ENCODE measurements at regions not wholly inside any gene's neighbourhood (a gene's known extent, or its start where the extent isn't known, plus 50 kb on each side); places are given as distances from the start of the nearest gene placed in this dataset.

DNA sequence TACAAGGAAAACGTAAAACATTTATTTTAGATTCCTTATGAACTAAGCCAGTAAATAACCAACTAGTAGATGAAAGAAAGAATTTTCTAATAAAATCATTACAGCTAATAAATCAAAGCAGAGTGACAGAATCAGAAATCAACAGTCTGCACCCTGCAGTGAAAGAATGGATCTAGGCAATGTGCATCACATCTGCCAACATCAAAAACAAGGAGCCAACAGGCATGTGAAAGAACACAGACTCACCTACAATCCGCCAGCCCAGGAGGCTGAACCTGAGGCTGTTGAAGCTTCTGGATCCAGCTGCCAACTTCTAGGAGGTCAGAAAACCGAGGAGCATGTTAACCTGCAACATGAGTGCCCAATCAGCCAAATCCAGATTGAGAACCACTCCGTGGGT, 196.3 kb downstream of the SETD4 start:
- intact Hi-C loops (cut with micrococcal nuclease) = no loop called here
- Histone ChIP-seq H3K36me3 (ENCODE audit: control insufficient read depth in 2 of 2, extremely low read depth in 1 of 2, insufficient read depth in 2 of 2, low read length in 2 of 2) (no peaks in the 10 kb centered on the region), H3K4me1 (ENCODE audit: control insufficient read depth, extremely low read depth, insufficient read depth, low read length) (no peaks in the 10 kb centered on the region), H3K4me2 (ENCODE audit: insufficient read depth, low read length) (no peak overlapping the region), H3K9me1 (replicated peaks; ENCODE audit: control insufficient read depth, extremely low read depth, insufficient read depth, low read length) (no peaks in the 10 kb centered on the region), H3K27me3 (ENCODE audit: control insufficient read depth in 2 of 2, insufficient read depth in 2 of 2, low read length in 2 of 2) (peaks cover 0 to 2% of the 10 kb centered on the region in 2 experiments), H3K9ac (replicated peaks; ENCODE audit: extremely low read depth, insufficient read depth, low read length) (no peak overlapping the region), H4K20me1 (replicated peaks; ENCODE audit: control insufficient read depth, extremely low read depth, insufficient read depth, low read length) (no peaks in the 10 kb centered on the region), H3K4me3 (replicated peaks in 1 of 3; ENCODE audit: insufficient read depth in 1 of 3, low read depth in 1 of 3, low read length in 3 of 3) (no peak overlapping the region), H3K79me2 (ENCODE audit: control insufficient read depth, insufficient read depth, low read length) (no peaks in the 10 kb centered on the region), H2AFZ (ENCODE audit: low read depth, low read length) (no peak overlapping the region), H3K27ac (ENCODE audit: insufficient read depth, low read depth, low read length) (no peak overlapping the region), H3K9me3 (replicated peaks; ENCODE audit: control insufficient read depth, insufficient read depth, low read length) (no peaks in the 10 kb centered on the region)
- BruUV-seq (replicated peaks) = no TSS peak
- ChIA-PET CTCF (interaction anchor here (0.6 kb wide), 2 partner anchors 1231 to 1895 kb away, joined by 3 to 4 read pairs; no protein-coding TSS in a partner anchor), POLR2A (no interaction called here)
- dilution Hi-C loops (cut with MboI; ENCODE audit: extremely low pct_ligation_motif_present, low sequenced_read_pairs) = no loop called here
- DNase-seq (ENCODE audit: low read depth, low spot score) (no peak), FAIRE-seq (no peak)
- TF ChIP-seq FOS (IDR thresholded peaks at IDR 0.05; ENCODE audit: borderline replicate concordance, insufficient read depth, low read length) (no peak), JUN (IDR thresholded peaks at IDR 0.05; ENCODE audit: borderline replicate concordance, insufficient read depth, insufficient read length, low read depth) (no peak), CTCF (IDR thresholded peaks at IDR 0.05; ENCODE audit: extremely low read depth in 1 of 2, insufficient read depth in 1 of 2, low read depth in 1 of 2, low read length in 2 of 2) (no peak), POLR2A (IDR thresholded peaks at IDR 0.05; ENCODE audit: low read depth, low read length) (no peak), GATA2 (IDR thresholded peaks at IDR 0.05; ENCODE audit: insufficient read depth, insufficient read length, low read depth, low read length) (no peak), MAX (IDR thresholded peaks at IDR 0.05; ENCODE audit: insufficient read depth, insufficient read length) (no peak)

GRCh38 chr21:35862969-35863368, 197.4 kb downstream of the SETD4 start:
- H3K4me3 ChIP-seq (replicated peaks in 1 of 3; ENCODE audit: insufficient read depth in 1 of 3, low read depth in 1 of 3, low read length in 3 of 3) = no peak overlapping the region
- intact Hi-C loops (cut with micrococcal nuclease) = no loop called here
- FAIRE-seq (no peak), DNase-seq (ENCODE audit: low read depth, low spot score) (no peak)
- H3K9ac ChIP-seq (replicated peaks; ENCODE audit: extremely low read depth, insufficient read depth, low read length) = no peak overlapping the region
- no peak overlapping the region for H3K4me2 ChIP-seq (ENCODE audit: insufficient read depth, low read length)
- H3K9me3 ChIP-seq (replicated peaks; ENCODE audit: control insufficient read depth, insufficient read depth, low read length) = no peaks in the 10 kb centered on the region
- dilution Hi-C loops (cut with MboI; ENCODE audit: extremely low pct_ligation_motif_present, low sequenced_read_pairs) = no loop called here
- ChIA-PET CTCF (no interaction called here), POLR2A (no interaction called here)
- peaks cover 0 to 2% of the 10 kb centered on the region in 2 experiments for H3K27me3 ChIP-seq (ENCODE audit: control insufficient read depth in 2 of 2, insufficient read depth in 2 of 2, low read length in 2 of 2)
- no peaks in the 10 kb centered on the region for H3K9me1 ChIP-seq (replicated peaks; ENCODE audit: control insufficient read depth, extremely low read depth, insufficient read depth, low read length)
- no peaks in the 10 kb centered on the region for H4K20me1 ChIP-seq (replicated peaks; ENCODE audit: control insufficient read depth, extremely low read depth, insufficient read depth, low read length)
- H3K36me3 ChIP-seq (ENCODE audit: control insufficient read depth in 2 of 2, extremely low read depth in 1 of 2, insufficient read depth in 2 of 2, low read length in 2 of 2) = no peaks in the 10 kb centered on the region
- TF ChIP-seq EZH2 (IDR thresholded peaks at IDR 0.05; ENCODE audit: borderline replicate concordance, low read depth, low read length, severe bottlenecking) (no peak), MAX (IDR thresholded peaks at IDR 0.05; ENCODE audit: insufficient read depth, insufficient read length) (no peak), FOS (IDR thresholded peaks at IDR 0.05; ENCODE audit: borderline replicate concordance, insufficient read depth, low read length) (no peak), POLR2AphosphoS5 (IDR thresholded peaks at IDR 0.05; ENCODE audit: insufficient read depth, low read depth, low read length) (no peak), MYC (IDR thresholded peaks at IDR 0.05; ENCODE audit: low read depth, low read length) (no peak), CTCF (IDR thresholded peaks at IDR 0.05; ENCODE audit: extremely low read depth in 1 of 2, insufficient read depth in 1 of 2, low read depth in 1 of 2, low read length in 2 of 2) (no peak), GATA2 (IDR thresholded peaks at IDR 0.05; ENCODE audit: insufficient read depth, insufficient read length, low read depth, low read length) (no peak), POLR2A (IDR thresholded peaks at IDR 0.05; ENCODE audit: low read depth, low read length) (no peak), JUN (IDR thresholded peaks at IDR 0.05; ENCODE audit: borderline replicate concordance, insufficient read depth, insufficient read length, low read depth) (no peak)
- H3K4me1 ChIP-seq (ENCODE audit: control insufficient read depth, extremely low read depth, insufficient read depth, low read length) = no peaks in the 10 kb centered on the region
- no peak overlapping the region for H3K27ac ChIP-seq (ENCODE audit: insufficient read depth, low read depth, low read length)
- no peaks in the 10 kb centered on the region for H3K79me2 ChIP-seq (ENCODE audit: control insufficient read depth, insufficient read depth, low read length)
- no peak overlapping the region for H2AFZ ChIP-seq (ENCODE audit: low read depth, low read length)
- no TSS peak for BruUV-seq (replicated peaks)

Measured in endothelial cell of umbilical vein (primary cell).